Fibroblast of lung (primary cell): ENCODE measurements at regions not wholly inside any gene's neighbourhood (a gene's known extent, or its start where the extent isn't known, plus 50 kb on each side); places are given as distances from the start of the nearest gene placed in this dataset.

Source experiments
- DNase-seq, 2 donors: peaks; one replicate each; pipeline versions ENCODE4 v3.0.0 to v3.0.0-alpha.2; 2010; ENCODE audit warnings: low read depth in 2 of 2
- H2AFZ ChIP-seq: 2 replicates; pipeline ENCODE4 v1.5.1; 2012; ENCODE audit warnings: low read length, control low read depth, inconsistent platforms
- H3K27ac ChIP-seq: 2 replicates; pipeline ENCODE4 v1.5.1; 2011; ENCODE audit warnings: low read length, control low read depth; ENCODE audit not compliant: insufficient read depth
- H3K27me3 ChIP-seq: 2 replicates; pipeline ENCODE4 v1.5.1; 2011; ENCODE audit warnings: mild to moderate bottlenecking, low read length; ENCODE audit not compliant: control insufficient read depth, insufficient read depth
- H3K36me3 ChIP-seq: 2 replicates; pipeline ENCODE4 v1.5.1; 2011; ENCODE audit warnings: low read length; ENCODE audit not compliant: control insufficient read depth, insufficient read depth
- H3K4me1 ChIP-seq: 2 replicates; pipeline ENCODE4 v1.5.1; 2011; ENCODE audit warnings: low read length; ENCODE audit not compliant: control insufficient read depth, insufficient read depth; ENCODE audit errors: extremely low read depth
- H3K4me2 ChIP-seq: 2 replicates; pipeline ENCODE4 v1.5.1; 2011; ENCODE audit warnings: low read length, control low read depth; ENCODE audit not compliant: insufficient read depth; ENCODE audit errors: extremely low read depth
- H3K4me3 ChIP-seq, 4 experiments: fragments of 200-600 bp in 1 of 4; sonication (generic) in 1 of 4; replicated peaks in 1 of 4; 2 replicates each; pipeline ENCODE4 v1.5.1; 2011 to 2016; ENCODE audit warnings: low read length in 4 of 4, low read depth in 3 of 4, mild to moderate bottlenecking in 3 of 4, control low read depth in 2 of 4, inconsistent platforms in 1 of 4, mixed read lengths in 1 of 4; ENCODE audit not compliant: insufficient read depth in 1 of 4; ENCODE audit errors: control extremely low read depth in 1 of 4
- H3K79me2 ChIP-seq: 2 replicates; pipeline ENCODE4 v1.5.1; 2012; ENCODE audit warnings: mild to moderate bottlenecking, low read length, inconsistent platforms; ENCODE audit not compliant: control insufficient read depth, insufficient read depth
- H3K9ac ChIP-seq: 2 replicates; pipeline ENCODE4 v1.5.1; 2011; ENCODE audit warnings: mild to moderate bottlenecking, low read length, control low read depth; ENCODE audit not compliant: insufficient read depth
- H3K9me3 ChIP-seq: 2 replicates; pipeline ENCODE4 v1.5.1; 2012; ENCODE audit warnings: low read depth, low read length; ENCODE audit not compliant: control insufficient read depth, insufficient read depth
- H4K20me1 ChIP-seq: 2 replicates; pipeline ENCODE4 v1.5.1; 2011; ENCODE audit warnings: low read length; ENCODE audit not compliant: control insufficient read depth, insufficient read depth; ENCODE audit errors: extremely low read depth
- CTCF ChIP-seq, 2 donors: IDR thresholded peaks in 1 of 2; conservative IDR thresholded peaks in 1 of 2; 1 replicate in 1 of 2; 2 replicates in 1 of 2; pipeline ENCODE4 v1.5.1; 2011 to 2012; ENCODE audit warnings: low read length in 2 of 2, control low read depth in 1 of 2, inconsistent platforms in 1 of 2, low read depth in 1 of 2, mild to moderate bottlenecking in 1 of 2
- EZH2 ChIP-seq: IDR thresholded peaks from 2 replicates; pipeline ENCODE4 v1.5.1; 2012; ENCODE audit warnings: low read length, control low read depth, mild to moderate bottlenecking; ENCODE audit errors: missing control alignments

- TF ChIP-seq CTCF (conservative IDR thresholded peaks at IDR 0.05 in 1 of 2, IDR thresholded peaks at IDR 0.05 in 1 of 2; ENCODE audit: low read depth in 1 of 2, low read length in 2 of 2) (no peak), EZH2 (no peak)
Observed at GRCh38 chr22:47517062-47517461, 754.6 kb downstream of the TBC1D22A start.

GRCh38 chr22:47515384-47516125 lies 753.1 kb downstream of the TBC1D22A start:
- no peak overlapping the region for H3K9ac ChIP-seq
- DNase-seq = peak in 1 of 2 donors; percentile 37
- no peaks in the 10 kb centered on the region for H4K20me1 ChIP-seq
- no peaks in the 10 kb centered on the region for H3K27me3 ChIP-seq
- H3K9me3 ChIP-seq = no peaks in the 10 kb centered on the region
- H3K36me3 ChIP-seq = no peaks in the 10 kb centered on the region
- TF ChIP-seq EZH2 = no peak
- no peak for TF ChIP-seq CTCF (conservative IDR thresholded peaks at IDR 0.05 in 1 of 2, IDR thresholded peaks at IDR 0.05 in 1 of 2; ENCODE audit: low read depth in 1 of 2, low read length in 2 of 2)
- H3K79me2 ChIP-seq = no peaks in the 10 kb centered on the region
- no peak overlapping the region for H3K4me3 ChIP-seq
- no peaks in the 10 kb centered on the region for H3K4me1 ChIP-seq
- no peak overlapping the region for H2AFZ ChIP-seq
- H3K4me2 ChIP-seq = no peak overlapping the region
- no peak overlapping the region for H3K27ac ChIP-seq

More at GRCh38 chr22:47517062-47517461, 754.6 kb downstream of the TBC1D22A start:
- no peaks in the 10 kb centered on the region for H3K4me1 ChIP-seq
- no peaks in the 10 kb centered on the region for H3K79me2 ChIP-seq
- no peaks in the 10 kb centered on the region for H3K9me3 ChIP-seq
- no peaks in the 10 kb centered on the region for H3K27me3 ChIP-seq
- no peaks in the 10 kb centered on the region for H4K20me1 ChIP-seq
- H3K27ac ChIP-seq = no peak overlapping the region
- H3K9ac ChIP-seq = no peak overlapping the region
- no peak overlapping the region for H3K4me3 ChIP-seq
- DNase-seq = no peak
- no peak overlapping the region for H3K4me2 ChIP-seq
- no peak overlapping the region for H2AFZ ChIP-seq
- no peaks in the 10 kb centered on the region for H3K36me3 ChIP-seq

GRCh38 chr22:47512617-47513016 lies 750.2 kb downstream of the TBC1D22A start:
- Histone ChIP-seq H3K79me2 (no peaks in the 10 kb centered on the region), H3K9me3 (no peaks in the 10 kb centered on the region), H3K4me2 (no peak overlapping the region), H3K27me3 (no peaks in the 10 kb centered on the region), H2AFZ (no peak overlapping the region), H4K20me1 (no peaks in the 10 kb centered on the region), H3K9ac (no peak overlapping the region), H3K27ac (no peak overlapping the region), H3K36me3 (no peaks in the 10 kb centered on the region), H3K4me3 (no peak overlapping the region), H3K4me1 (no peaks in the 10 kb centered on the region)
- TF ChIP-seq CTCF (conservative IDR thresholded peaks at IDR 0.05 in 1 of 2, IDR thresholded peaks at IDR 0.05 in 1 of 2; ENCODE audit: low read depth in 1 of 2, low read length in 2 of 2) = no peak
- no peak for TF ChIP-seq EZH2
- DNase-seq = no peak
